Thyroid gland (tissue), 4 donors: ENCODE measurements at regions not wholly inside any gene's neighbourhood (a gene's known extent, or its start where the extent isn't known, plus 50 kb on each side); places are given as distances from the start of the nearest gene placed in this dataset.
A peak's percentile ranks its signal among the peaks of the same experiment; 100 is the strongest.

ENCODE experiments used
- DNase-seq, 2 donors: peaks; one replicate each; pipeline ENCODE4 v3.0.0-alpha.2; 2019
- H3K27ac ChIP-seq, 3 donors: fragments of 200-600 bp; sonication (generic); 1 replicate in 2 of 3; 2 replicates in 1 of 3; pipeline ENCODE4 v1.5.1; 2016 to 2019; ENCODE audit warnings: mild to moderate bottlenecking in 1 of 3, moderate library complexity in 1 of 3
- H3K27me3 ChIP-seq: fragments of 200-600 bp; sonication (generic); one replicate; pipeline ENCODE4 v1.5.1; 2019
- H3K36me3 ChIP-seq, 2 donors: fragments of 200-600 bp; sonication (generic); one replicate each; pipeline ENCODE4 v1.5.1; 2016 to 2019
- H3K4me1 ChIP-seq, 2 donors: fragments of 200-600 bp; sonication (generic); one replicate each; pipeline ENCODE4 v1.5.1; 2017 to 2019
- H3K4me3 ChIP-seq, 3 donors: fragments of 200-600 bp; sonication (generic); replicated peaks in 1 of 3; 1 replicate in 2 of 3; 2 replicates in 1 of 3; pipeline ENCODE4 v1.5.1; 2016; ENCODE audit warnings: mild to moderate bottlenecking in 1 of 3
- H3K9me3 ChIP-seq: fragments of 200-600 bp; sonication (generic); one replicate; pipeline ENCODE4 v1.5.1; 2017
- CTCF ChIP-seq, 6 experiments: fragments of 200-600 bp in 3 of 6; fragments of 450-650 bp in 3 of 6; sonication (generic) in 3 of 6; IDR thresholded peaks; one replicate each; pipeline ENCODE4 v1.5.1; 2016 to 2019; ENCODE audit warnings: antibody characterized with exemption in 6 of 6, mild to moderate bottlenecking in 2 of 6, inconsistent platforms in 1 of 6, moderate library complexity in 1 of 6
- POLR2A ChIP-seq, 2 donors: fragments of 450-650 bp; IDR thresholded peaks; one replicate each; pipeline ENCODE4 v1.6.1; 2017; ENCODE audit warnings: antibody characterized with exemption in 2 of 2, mild to moderate bottlenecking in 2 of 2, moderate library complexity in 1 of 2
- WGBS, 2 donors: methylation state at CpG; one replicate each; pipeline ENCODE4 v1.1.5; 2017; 5-methylcytosine and 5-hydroxymethylcytosine counted together
- intact Hi-C: fragments of 100-400 bp; cut with DNase I; formaldehyde crosslinking; loops from one replicate; pipeline ENCODE4 v1.15.1; 2023

- 28 to 32% methylated on average over 9 to 10 of the region's 10 CpGs for WGBS, 2 donors
- H3K4me3 ChIP-seq = no peak overlapping the region
- no peaks in the 10 kb centered on the region for H3K36me3 ChIP-seq
- peak overlapping the region; percentile 50 to 80 (median 69) for H3K27ac ChIP-seq
- H3K27me3 ChIP-seq = no peaks in the 10 kb centered on the region
- H3K9me3 ChIP-seq = no peaks in the 10 kb centered on the region
- peaks cover 38 to 41% of the 10 kb centered on the region in 2 donors for H3K4me1 ChIP-seq
- intact Hi-C loops = no loop called here
- DNase-seq = peak; percentile 88 to 90
- no peak for TF ChIP-seq POLR2A (IDR thresholded peaks at IDR 0.05)
- no peak for TF ChIP-seq CTCF (IDR thresholded peaks at IDR 0.05)
These were observed 155.0 kb upstream of the SERP2 start for GRCh38 chr13:44218501-44219240.

- Histone ChIP-seq H3K36me3 (no peaks in the 10 kb centered on the region), H3K27ac (peak overlapping the region; percentile 50 to 80 (median 69)), H3K9me3 (no peaks in the 10 kb centered on the region), H3K27me3 (no peaks in the 10 kb centered on the region), H3K4me3 (no peak overlapping the region), H3K4me1 (peaks cover 38 to 49% of the 10 kb centered on the region in 2 donors)
- 87 to 91% methylated on average over 13 of the region's 13 CpGs for WGBS, 2 donors
- no peak for DNase-seq
- intact Hi-C loops = no loop called here
- TF ChIP-seq POLR2A (IDR thresholded peaks at IDR 0.05) (no peak), CTCF (IDR thresholded peaks at IDR 0.05) (no peak)
These were observed 153.8 kb upstream of the SERP2 start for GRCh38 chr13:44219577-44220548.

GRCh38 chr13:44220948-44221347 is 152.7 kb upstream of the SERP2 start:
- no peaks in the 10 kb centered on the region for H3K36me3 ChIP-seq
- peaks cover 38 to 49% of the 10 kb centered on the region in 2 donors for H3K4me1 ChIP-seq
- peak overlapping the region; percentile 35 to 80 (median 69) for H3K27ac ChIP-seq
- no peaks in the 10 kb centered on the region for H3K9me3 ChIP-seq
- no peaks in the 10 kb centered on the region for H3K27me3 ChIP-seq
- intact Hi-C loops = no loop called here
- TF ChIP-seq CTCF (IDR thresholded peaks at IDR 0.05) (no peak), POLR2A (IDR thresholded peaks at IDR 0.05) (no peak)
- DNase-seq = peak; percentile 58 to 70
- WGBS, 2 donors = 24 to 33% methylated on average over 3 of the region's 3 CpGs
- H3K4me3 ChIP-seq = no peak overlapping the region

GRCh38 chr13:44221657-44222056 is 152.0 kb upstream of the SERP2 start:
- Histone ChIP-seq H3K27me3 (no peaks in the 10 kb centered on the region), H3K36me3 (no peaks in the 10 kb centered on the region), H3K9me3 (no peaks in the 10 kb centered on the region), H3K27ac (no peak overlapping the region), H3K4me3 (no peak overlapping the region), H3K4me1 (peaks cover 38 to 49% of the 10 kb centered on the region in 2 donors)
- WGBS, 2 donors = 87 to 91% methylated on average over 4 of the region's 4 CpGs
- no peak for DNase-seq
- TF ChIP-seq POLR2A (IDR thresholded peaks at IDR 0.05) (no peak), CTCF (IDR thresholded peaks at IDR 0.05) (no peak)
- intact Hi-C loops = no loop called here
